Neural cell (in vitro differentiated cells): ENCODE measurements at regions not wholly inside any gene's neighbourhood (a gene's known extent, or its start where the extent isn't known, plus 50 kb on each side); places are given as distances from the start of the nearest gene placed in this dataset.

Source experiments
- CTCF ChIP-seq: fragments of 450-650 bp; IDR thresholded peaks from 2 replicates; pipeline ENCODE4 v1.5.1; 2014; ENCODE audit warnings: antibody characterized with exemption, mild to moderate bottlenecking, moderate library complexity; ENCODE audit not compliant: poor library complexity, severe bottlenecking
- EP300 ChIP-seq: fragments of 450-650 bp; conservative IDR thresholded peaks from 2 replicates; pipeline ENCODE4 v1.6.1; 2014; ENCODE audit warnings: antibody characterized with exemption, mild to moderate bottlenecking, moderate library complexity; ENCODE audit not compliant: poor library complexity, severe bottlenecking
- EZH2 ChIP-seq: fragments of 200-600, 300-800 bp; shearing (Covaris generic), sonication (generic); IDR thresholded peaks from 2 replicates; pipeline ENCODE4 v1.6.1; 2014; ENCODE audit warnings: antibody characterized with exemption, low read length, borderline replicate concordance, mild to moderate bottlenecking; ENCODE audit not compliant: insufficient read depth, poor library complexity, severe bottlenecking
- POLR2AphosphoS5 ChIP-seq: IDR thresholded peaks from 2 replicates; pipeline ENCODE4 v1.6.1; 2012
- RAD21 ChIP-seq: fragments of 450-650 bp; conservative IDR thresholded peaks from 2 replicates; pipeline ENCODE4 v1.6.1; 2014; ENCODE audit warnings: antibody characterized with exemption, mild to moderate bottlenecking, moderate library complexity
- REST ChIP-seq: IDR thresholded peaks from 2 replicates; pipeline ENCODE4 v1.6.1; 2012; ENCODE audit warnings: borderline replicate concordance
- SMC3 ChIP-seq: fragments of 450-650 bp; conservative IDR thresholded peaks from 2 replicates; pipeline ENCODE4 v1.6.1; 2014; ENCODE audit warnings: antibody characterized with exemption, mild to moderate bottlenecking, moderate library complexity; ENCODE audit not compliant: poor library complexity
- TAF1 ChIP-seq: IDR thresholded peaks from 2 replicates; pipeline ENCODE4 v1.6.1; 2012; ENCODE audit warnings: low read depth

DNA sequence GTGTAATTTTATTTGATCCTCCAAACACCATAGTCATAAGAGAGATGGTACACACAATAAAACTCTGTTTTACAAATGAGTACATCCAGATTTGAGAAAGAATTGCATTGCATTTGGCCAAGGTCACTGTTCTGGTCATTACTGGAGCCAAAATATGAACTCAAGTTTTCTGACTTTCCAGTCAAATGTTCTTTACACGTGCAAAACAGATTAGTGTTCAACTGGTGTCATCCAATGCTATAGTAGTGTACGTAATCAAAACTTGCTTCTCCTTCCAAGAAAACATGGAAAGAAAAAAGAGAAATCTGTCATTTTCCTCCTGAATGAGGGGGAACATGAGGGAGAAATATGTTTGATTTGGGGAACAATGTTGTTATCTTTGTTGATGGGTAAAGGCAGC is 291.9 kb downstream of the NAF1 start:
- no peak for TF ChIP-seq REST
- TF ChIP-seq CTCF = no peak
- TF ChIP-seq EZH2 = no peak
- no peak for TF ChIP-seq SMC3
- no peak for TF ChIP-seq POLR2AphosphoS5
- TF ChIP-seq TAF1 = no peak
- no peak for TF ChIP-seq EP300
- no peak for TF ChIP-seq RAD21
